H9 (cell line): ENCODE measurements at regions not wholly inside any gene's neighbourhood (a gene's known extent, or its start where the extent isn't known, plus 50 kb on each side); places are given as distances from the start of the nearest gene placed in this dataset.

Experiments used
- DNase-seq: peaks from one replicate; pipeline ENCODE4 v3.0.0-alpha.2; 2017
- H2AFZ ChIP-seq: one replicate; pipeline ENCODE4 v1.6.1; 2013; ENCODE audit warnings: mild to moderate bottlenecking, low read length, control low read depth, moderate library complexity
- H2AK5ac ChIP-seq: 2 replicates; pipeline ENCODE4 v1.6.1; 2013; ENCODE audit warnings: low read length, control low read depth, mixed read lengths; ENCODE audit not compliant: insufficient read length
- H2BK120ac ChIP-seq: one replicate; pipeline ENCODE4 v1.6.1; 2013; ENCODE audit warnings: low read depth, mild to moderate bottlenecking, low read length, control low read depth, inconsistent platforms; ENCODE audit not compliant: poor library complexity, severe bottlenecking
- H2BK12ac ChIP-seq: 2 replicates; pipeline ENCODE4 v1.6.1; 2013; ENCODE audit warnings: low read length, control low read depth, mixed read lengths, low read depth; ENCODE audit not compliant: insufficient read length
- H2BK15ac ChIP-seq: 2 replicates; pipeline ENCODE4 v1.6.1; 2013; ENCODE audit warnings: low read depth, low read length, control low read depth
- H2BK20ac ChIP-seq: one replicate; pipeline ENCODE4 v1.6.1; 2013; ENCODE audit warnings: low read depth, mild to moderate bottlenecking, low read length, control low read depth, inconsistent platforms; ENCODE audit not compliant: poor library complexity, severe bottlenecking
- H2BK5ac ChIP-seq: 2 replicates; pipeline ENCODE4 v1.6.1; 2013; ENCODE audit warnings: low read length, control low read depth, mixed read lengths; ENCODE audit not compliant: insufficient read length
- H3K14ac ChIP-seq: 2 replicates; pipeline ENCODE4 v1.6.1; 2013; ENCODE audit warnings: low read length, control low read depth; ENCODE audit not compliant: insufficient read depth
- H3K18ac ChIP-seq: 2 replicates; pipeline ENCODE4 v1.6.1; 2013; ENCODE audit warnings: low read depth, mild to moderate bottlenecking, mixed read lengths, low read length, control low read depth; ENCODE audit not compliant: insufficient read length
- H3K23ac ChIP-seq: 2 replicates; pipeline ENCODE4 v1.6.1; 2013; ENCODE audit warnings: low read length, control low read depth, mixed read lengths, low read depth; ENCODE audit not compliant: insufficient read length
- H3K23me2 ChIP-seq: 2 replicates; pipeline ENCODE4 v1.6.1; 2013; ENCODE audit warnings: low read depth, mild to moderate bottlenecking, mixed read lengths, low read length, control low read depth; ENCODE audit not compliant: insufficient read length, poor library complexity, severe bottlenecking
- H3K27ac ChIP-seq: 2 replicates; pipeline ENCODE4 v1.5.1; 2013; ENCODE audit warnings: low read length, control low read depth, mixed read lengths, low read depth; ENCODE audit not compliant: insufficient read length
- H3K27me3 ChIP-seq: 2 replicates; pipeline ENCODE4 v1.6.1; 2013; ENCODE audit warnings: low read length, control low read depth, inconsistent platforms; ENCODE audit not compliant: insufficient read depth
- H3K4ac ChIP-seq: 2 replicates; pipeline ENCODE4 v1.6.1; 2013; ENCODE audit warnings: low read depth, mild to moderate bottlenecking, control low read depth, inconsistent platforms, low read length, moderate library complexity
- H3K4me1 ChIP-seq: 2 replicates; pipeline ENCODE4 v1.6.1; 2013; ENCODE audit warnings: low read length, control low read depth, inconsistent platforms; ENCODE audit not compliant: insufficient read depth
- H3K4me2 ChIP-seq: 2 replicates; pipeline ENCODE4 v1.6.1; 2013; ENCODE audit warnings: low read length, control low read depth, mixed read lengths; ENCODE audit not compliant: insufficient read length, insufficient read depth
- H3K56ac ChIP-seq: 2 replicates; pipeline ENCODE4 v1.6.1; 2013; ENCODE audit warnings: low read depth, mild to moderate bottlenecking, mixed read lengths, low read length, control low read depth; ENCODE audit not compliant: insufficient read length
- H3K79me1 ChIP-seq: 2 replicates; pipeline ENCODE4 v1.6.1; 2013; ENCODE audit warnings: low read depth, mild to moderate bottlenecking, moderate library complexity, low read length, control low read depth, inconsistent platforms; ENCODE audit not compliant: insufficient read depth, poor library complexity, severe bottlenecking
- H3K79me2 ChIP-seq: 2 replicates; pipeline ENCODE4 v1.6.1; 2013; ENCODE audit warnings: low read length, control low read depth, inconsistent platforms; ENCODE audit not compliant: insufficient read depth
- H3K9ac ChIP-seq: 2 replicates; pipeline ENCODE4 v1.6.1; 2013; ENCODE audit warnings: low read length, control low read depth, mixed read lengths; ENCODE audit not compliant: insufficient read length; ENCODE audit errors: extremely low read depth
- H3K9me3 ChIP-seq: one replicate; pipeline ENCODE4 v1.6.1; 2013; ENCODE audit warnings: low read depth, low read length, inconsistent platforms; ENCODE audit not compliant: control insufficient read depth
- H3T11ph ChIP-seq: one replicate; pipeline ENCODE4 v1.6.1; 2013; ENCODE audit warnings: mild to moderate bottlenecking, low read length, control low read depth, inconsistent platforms
- H4K20me1 ChIP-seq: one replicate; pipeline ENCODE4 v1.6.1; 2013; ENCODE audit not compliant: control insufficient read depth, insufficient read length, insufficient read depth
- H4K5ac ChIP-seq: 2 replicates; pipeline ENCODE4 v1.6.1; 2013; ENCODE audit warnings: low read depth, mild to moderate bottlenecking, mixed read lengths, low read length, control low read depth; ENCODE audit not compliant: insufficient read length
- H4K8ac ChIP-seq: replicated peaks from 2 replicates; pipeline ENCODE4 v1.6.1; 2013; ENCODE audit warnings: low read length, control low read depth, mixed read lengths, low read depth; ENCODE audit not compliant: insufficient read length
- H4K91ac ChIP-seq: 2 replicates; pipeline ENCODE4 v1.6.1; 2013; ENCODE audit warnings: low read depth, mild to moderate bottlenecking, moderate library complexity, mixed read lengths, low read length, control low read depth; ENCODE audit not compliant: insufficient read length
- H3K27ac Mint-ChIP-seq, 3 experiments: 2 replicates in 2 of 3; 3 replicates in 1 of 3; pipeline ENCODE4 v1.8.0; 2020 to 2021; ENCODE audit warnings: mixed read lengths in 3 of 3, mild to moderate bottlenecking in 1 of 3, moderate library complexity in 1 of 3
- H3K27me3 Mint-ChIP-seq: 2 replicates; pipeline ENCODE4 v1.8.0; 2021; ENCODE audit warnings: low read depth, mild to moderate bottlenecking, moderate library complexity, mixed read lengths
- H3K36me3 Mint-ChIP-seq, 3 experiments: 2 replicates in 2 of 3; 3 replicates in 1 of 3; pipeline ENCODE4 v1.8.0; 2020 to 2021; ENCODE audit warnings: low read depth in 3 of 3, mixed read lengths in 3 of 3; ENCODE audit not compliant: insufficient read depth in 1 of 3
- H3K4me1 Mint-ChIP-seq, 2 experiments: 2 replicates each; pipeline ENCODE4 v1.8.0; 2020; ENCODE audit warnings: mixed read lengths in 2 of 2
- H3K4me3 Mint-ChIP-seq, 2 experiments: 2 replicates in 1 of 2; 3 replicates in 1 of 2; pipeline ENCODE4 v1.8.0; 2020 to 2021; ENCODE audit warnings: mild to moderate bottlenecking in 2 of 2, mixed read lengths in 2 of 2, moderate library complexity in 1 of 2
- H3K9me3 Mint-ChIP-seq, 2 experiments: 2 replicates in 1 of 2; 3 replicates in 1 of 2; pipeline ENCODE4 v1.8.0; 2020; ENCODE audit warnings: mild to moderate bottlenecking in 2 of 2, mixed read lengths in 2 of 2, moderate library complexity in 1 of 2
- CTCF ChIP-seq: fragments of 200-600 bp; sonication (generic); conservative IDR thresholded peaks from 3 replicates; pipeline ENCODE4 v1.8.0; 2021; ENCODE audit warnings: antibody characterized with exemption, mild to moderate bottlenecking

- Mint-ChIP-seq H3K4me3 (no peak overlapping the region), H3K4me1 (no peaks in the 10 kb centered on the region), H3K27ac (no peak overlapping the region), H3K36me3 (no peaks in the 10 kb centered on the region; a peak in 1 of 7 replicates), H3K9me3 (peaks cover 0 to 3% of the 10 kb centered on the region in 2 experiments; a peak in 1 of 5 replicates), H3K27me3 (peaks cover 13% of the 10 kb centered on the region)
- no peak overlapping the region for H2AFZ ChIP-seq
- H3K56ac ChIP-seq = no peak overlapping the region
- H2BK20ac ChIP-seq = no peak overlapping the region
- no peak overlapping the region for H2BK12ac ChIP-seq
- H2BK120ac ChIP-seq = no peak overlapping the region
- H4K91ac ChIP-seq = no peak overlapping the region
- H3K23me2 ChIP-seq = no peaks in the 10 kb centered on the region
- no peak overlapping the region for H3K18ac ChIP-seq
- no peaks in the 10 kb centered on the region for H4K20me1 ChIP-seq
- DNase-seq = no peak
- TF ChIP-seq CTCF = no peak
- no peaks in the 10 kb centered on the region for H3K9me3 ChIP-seq
- H2BK15ac ChIP-seq = no peak overlapping the region
- H3K4me1 ChIP-seq = no peaks in the 10 kb centered on the region
- no peak overlapping the region for H3T11ph ChIP-seq
- H3K9ac ChIP-seq = no peak overlapping the region
- H3K14ac ChIP-seq = no peak overlapping the region
- no peak overlapping the region for H3K27ac ChIP-seq
- no peaks in the 10 kb centered on the region; the same call in 1 of the 2 replicates for H3K27me3 ChIP-seq
- H3K4ac ChIP-seq = no peak overlapping the region
- H4K8ac ChIP-seq = no peak overlapping the region
- no peak overlapping the region for H4K5ac ChIP-seq
- H2AK5ac ChIP-seq = no peak overlapping the region
- H3K4me2 ChIP-seq = no peak overlapping the region
- no peak overlapping the region for H2BK5ac ChIP-seq
- no peaks in the 10 kb centered on the region for H3K79me2 ChIP-seq
- no peak overlapping the region for H3K23ac ChIP-seq
- H3K79me1 ChIP-seq = no peaks in the 10 kb centered on the region
Measured at GRCh38 chr5:175274171-175274570, 169.8 kb downstream of the DRD1 start.
